ENCODE measurements at regions not wholly inside any gene's neighbourhood (a gene's known extent, or its start where the extent isn't known, plus 50 kb on each side); places are given as distances from the start of the nearest gene placed in this dataset.

DNA sequence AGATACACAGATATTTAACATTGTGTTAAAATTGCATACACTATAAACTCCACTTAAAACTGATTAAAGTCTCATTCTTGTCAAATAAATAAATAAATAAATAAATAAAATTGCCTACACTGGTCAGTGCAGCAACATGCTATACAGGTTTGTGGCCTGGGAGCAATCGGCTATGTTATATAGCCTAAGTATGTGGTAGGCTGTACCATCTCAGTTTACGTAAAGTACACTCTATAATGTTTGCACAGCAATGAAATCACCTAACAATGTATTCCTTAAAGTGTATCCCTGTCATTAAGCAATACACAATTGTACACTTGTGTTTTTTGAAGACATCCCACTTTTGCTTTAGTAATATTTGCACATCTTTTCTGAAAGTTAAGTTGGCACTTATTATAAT, 337.7 kb upstream of the SETBP1 start (continued):
- TF ChIP-seq ZNF532 (CRISPR knock-in tag; IDR thresholded peaks at IDR 0.05; ENCODE audit: borderline replicate concordance): no peak
- no peak for TF ChIP-seq NR3C1 (CRISPR knock-in tag; conservative IDR thresholded peaks at IDR 0.05; ENCODE audit: low read depth)
- no peak for TF ChIP-seq ERG (CRISPR knock-in tag; IDR thresholded peaks at IDR 0.05)
- TF ChIP-seq, protein P1, sequence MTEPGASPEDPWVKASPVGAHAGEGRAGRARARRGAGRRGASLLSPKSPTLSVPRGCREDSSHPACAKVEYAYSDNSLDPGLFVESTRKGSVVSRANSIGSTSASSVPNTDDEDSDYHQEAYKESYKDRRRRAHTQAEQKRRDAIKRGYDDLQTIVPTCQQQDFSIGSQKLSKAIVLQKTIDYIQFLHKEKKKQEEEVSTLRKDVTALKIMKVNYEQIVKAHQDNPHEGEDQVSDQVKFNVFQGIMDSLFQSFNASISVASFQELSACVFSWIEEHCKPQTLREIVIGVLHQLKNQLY (CRISPR knock-in tag; IDR thresholded peaks at IDR 0.05): no peak
- TF ChIP-seq OVOL2 (CRISPR knock-in tag; IDR thresholded peaks at IDR 0.05; ENCODE audit: borderline replicate concordance): no peak
- TF ChIP-seq ZNF138 (CRISPR knock-in tag; conservative IDR thresholded peaks at IDR 0.05): no peak
- no peak for TF ChIP-seq PRRX2 (CRISPR knock-in tag; IDR thresholded peaks at IDR 0.05)
- TF ChIP-seq, protein P2, sequence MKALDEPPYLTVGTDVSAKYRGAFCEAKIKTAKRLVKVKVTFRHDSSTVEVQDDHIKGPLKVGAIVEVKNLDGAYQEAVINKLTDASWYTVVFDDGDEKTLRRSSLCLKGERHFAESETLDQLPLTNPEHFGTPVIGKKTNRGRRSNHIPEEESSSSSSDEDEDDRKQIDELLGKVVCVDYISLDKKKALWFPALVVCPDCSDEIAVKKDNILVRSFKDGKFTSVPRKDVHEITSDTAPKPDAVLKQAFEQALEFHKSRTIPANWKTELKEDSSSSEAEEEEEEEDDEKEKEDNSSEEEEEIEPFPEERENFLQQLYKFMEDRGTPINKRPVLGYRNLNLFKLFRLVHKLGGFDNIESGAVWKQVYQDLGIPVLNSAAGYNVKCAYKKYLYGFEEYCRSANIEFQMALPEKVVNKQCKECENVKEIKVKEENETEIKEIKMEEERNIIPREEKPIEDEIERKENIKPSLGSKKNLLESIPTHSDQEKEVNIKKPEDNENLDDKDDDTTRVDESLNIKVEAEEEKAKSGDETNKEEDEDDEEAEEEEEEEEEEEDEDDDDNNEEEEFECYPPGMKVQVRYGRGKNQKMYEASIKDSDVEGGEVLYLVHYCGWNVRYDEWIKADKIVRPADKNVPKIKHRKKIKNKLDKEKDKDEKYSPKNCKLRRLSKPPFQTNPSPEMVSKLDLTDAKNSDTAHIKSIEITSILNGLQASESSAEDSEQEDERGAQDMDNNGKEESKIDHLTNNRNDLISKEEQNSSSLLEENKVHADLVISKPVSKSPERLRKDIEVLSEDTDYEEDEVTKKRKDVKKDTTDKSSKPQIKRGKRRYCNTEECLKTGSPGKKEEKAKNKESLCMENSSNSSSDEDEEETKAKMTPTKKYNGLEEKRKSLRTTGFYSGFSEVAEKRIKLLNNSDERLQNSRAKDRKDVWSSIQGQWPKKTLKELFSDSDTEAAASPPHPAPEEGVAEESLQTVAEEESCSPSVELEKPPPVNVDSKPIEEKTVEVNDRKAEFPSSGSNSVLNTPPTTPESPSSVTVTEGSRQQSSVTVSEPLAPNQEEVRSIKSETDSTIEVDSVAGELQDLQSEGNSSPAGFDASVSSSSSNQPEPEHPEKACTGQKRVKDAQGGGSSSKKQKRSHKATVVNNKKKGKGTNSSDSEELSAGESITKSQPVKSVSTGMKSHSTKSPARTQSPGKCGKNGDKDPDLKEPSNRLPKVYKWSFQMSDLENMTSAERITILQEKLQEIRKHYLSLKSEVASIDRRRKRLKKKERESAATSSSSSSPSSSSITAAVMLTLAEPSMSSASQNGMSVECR (CRISPR knock-in tag; IDR thresholded peaks at IDR 0.05; ENCODE audit: borderline replicate concordance): no peak
- TF ChIP-seq, protein P3, sequence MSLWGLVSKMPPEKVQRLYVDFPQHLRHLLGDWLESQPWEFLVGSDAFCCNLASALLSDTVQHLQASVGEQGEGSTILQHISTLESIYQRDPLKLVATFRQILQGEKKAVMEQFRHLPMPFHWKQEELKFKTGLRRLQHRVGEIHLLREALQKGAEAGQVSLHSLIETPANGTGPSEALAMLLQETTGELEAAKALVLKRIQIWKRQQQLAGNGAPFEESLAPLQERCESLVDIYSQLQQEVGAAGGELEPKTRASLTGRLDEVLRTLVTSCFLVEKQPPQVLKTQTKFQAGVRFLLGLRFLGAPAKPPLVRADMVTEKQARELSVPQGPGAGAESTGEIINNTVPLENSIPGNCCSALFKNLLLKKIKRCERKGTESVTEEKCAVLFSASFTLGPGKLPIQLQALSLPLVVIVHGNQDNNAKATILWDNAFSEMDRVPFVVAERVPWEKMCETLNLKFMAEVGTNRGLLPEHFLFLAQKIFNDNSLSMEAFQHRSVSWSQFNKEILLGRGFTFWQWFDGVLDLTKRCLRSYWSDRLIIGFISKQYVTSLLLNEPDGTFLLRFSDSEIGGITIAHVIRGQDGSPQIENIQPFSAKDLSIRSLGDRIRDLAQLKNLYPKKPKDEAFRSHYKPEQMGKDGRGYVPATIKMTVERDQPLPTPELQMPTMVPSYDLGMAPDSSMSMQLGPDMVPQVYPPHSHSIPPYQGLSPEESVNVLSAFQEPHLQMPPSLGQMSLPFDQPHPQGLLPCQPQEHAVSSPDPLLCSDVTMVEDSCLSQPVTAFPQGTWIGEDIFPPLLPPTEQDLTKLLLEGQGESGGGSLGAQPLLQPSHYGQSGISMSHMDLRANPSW (CRISPR knock-in tag; conservative IDR thresholded peaks at IDR 0.05; ENCODE audit: low read depth): no peak

DNA sequence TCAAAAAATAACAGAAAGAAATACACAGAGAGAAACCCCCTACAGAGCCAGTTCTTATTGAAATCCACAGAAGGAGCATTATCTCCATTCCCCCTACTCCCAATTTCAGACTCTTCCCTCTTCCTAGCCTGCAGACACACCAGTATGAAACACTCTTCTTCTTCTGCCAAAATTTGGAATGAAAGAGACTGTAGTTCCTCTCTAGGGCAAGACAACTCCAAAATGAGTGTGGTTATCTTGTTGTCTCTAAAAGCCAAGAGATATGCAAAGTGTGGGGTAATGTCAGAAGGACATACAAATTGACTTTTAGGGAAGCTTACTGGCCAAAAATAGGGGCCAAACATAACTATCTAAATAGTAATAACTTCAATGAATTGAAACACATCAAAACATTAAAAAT, 337.1 kb upstream of the SETBP1 start:
- POLR2A ChIA-PET: no interaction called here
- Mint-ChIP-seq H3K27ac (no peak overlapping the region), H3K4me1 (no peaks in the 10 kb centered on the region), H3K27me3 (ENCODE audit: low read depth) (no peaks in the 10 kb centered on the region; the same call in 1 of the 2 replicates), H3K36me3 (no peaks in the 10 kb centered on the region), H3K4me3 (no peak overlapping the region), H3K9me3 (peaks cover 19% of the 10 kb centered on the region)
- ATAC-seq (no peak), DNase-seq (ENCODE audit: low spot score) (no peak)
- CTCF ChIA-PET: no interaction called here
- TF ChIP-seq KAT7 (CRISPR knock-in tag; IDR thresholded peaks at IDR 0.05; ENCODE audit: borderline replicate concordance): no peak
- no peak for TF ChIP-seq GRHL2 (CRISPR knock-in tag; IDR thresholded peaks at IDR 0.05; ENCODE audit: insufficient replicate concordance, severe bottlenecking)
- TF ChIP-seq, protein P4, sequence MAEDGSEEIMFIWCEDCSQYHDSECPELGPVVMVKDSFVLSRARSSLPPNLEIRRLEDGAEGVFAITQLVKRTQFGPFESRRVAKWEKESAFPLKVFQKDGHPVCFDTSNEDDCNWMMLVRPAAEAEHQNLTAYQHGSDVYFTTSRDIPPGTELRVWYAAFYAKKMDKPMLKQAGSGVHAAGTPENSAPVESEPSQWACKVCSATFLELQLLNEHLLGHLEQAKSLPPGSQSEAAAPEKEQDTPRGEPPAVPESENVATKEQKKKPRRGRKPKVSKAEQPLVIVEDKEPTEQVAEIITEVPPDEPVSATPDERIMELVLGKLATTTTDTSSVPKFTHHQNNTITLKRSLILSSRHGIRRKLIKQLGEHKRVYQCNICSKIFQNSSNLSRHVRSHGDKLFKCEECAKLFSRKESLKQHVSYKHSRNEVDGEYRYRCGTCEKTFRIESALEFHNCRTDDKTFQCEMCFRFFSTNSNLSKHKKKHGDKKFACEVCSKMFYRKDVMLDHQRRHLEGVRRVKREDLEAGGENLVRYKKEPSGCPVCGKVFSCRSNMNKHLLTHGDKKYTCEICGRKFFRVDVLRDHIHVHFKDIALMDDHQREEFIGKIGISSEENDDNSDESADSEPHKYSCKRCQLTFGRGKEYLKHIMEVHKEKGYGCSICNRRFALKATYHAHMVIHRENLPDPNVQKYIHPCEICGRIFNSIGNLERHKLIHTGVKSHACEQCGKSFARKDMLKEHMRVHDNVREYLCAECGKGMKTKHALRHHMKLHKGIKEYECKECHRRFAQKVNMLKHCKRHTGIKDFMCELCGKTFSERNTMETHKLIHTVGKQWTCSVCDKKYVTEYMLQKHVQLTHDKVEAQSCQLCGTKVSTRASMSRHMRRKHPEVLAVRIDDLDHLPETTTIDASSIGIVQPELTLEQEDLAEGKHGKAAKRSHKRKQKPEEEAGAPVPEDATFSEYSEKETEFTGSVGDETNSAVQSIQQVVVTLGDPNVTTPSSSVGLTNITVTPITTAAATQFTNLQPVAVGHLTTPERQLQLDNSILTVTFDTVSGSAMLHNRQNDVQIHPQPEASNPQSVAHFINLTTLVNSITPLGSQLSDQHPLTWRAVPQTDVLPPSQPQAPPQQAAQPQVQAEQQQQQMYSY (CRISPR knock-in tag; IDR thresholded peaks at IDR 0.05): no peak
- TF ChIP-seq NR1H2 (CRISPR knock-in tag; IDR thresholded peaks at IDR 0.05): no peak
